Peyer's patch (tissue), 4 donors: ENCODE measurements at regions not wholly inside any gene's neighbourhood (a gene's known extent, or its start where the extent isn't known, plus 50 kb on each side); places are given as distances from the start of the nearest gene placed in this dataset.

Experiments
- CTCF ChIP-seq, 6 experiments: fragments of 450-650 bp in 4 of 6; fragments of 200-600 bp in 2 of 6; sonication (generic) in 1 of 6; IDR thresholded peaks; one replicate each; pipeline ENCODE4 v1.5.1; 2017 to 2019; ENCODE audit warnings: antibody characterized with exemption in 6 of 6, mild to moderate bottlenecking in 3 of 6, moderate library complexity in 1 of 6
- POLR2A ChIP-seq, 2 donors: fragments of 450-650 bp; IDR thresholded peaks; one replicate each; pipeline ENCODE4 v1.5.1; 2017; ENCODE audit warnings: antibody characterized with exemption in 2 of 2, mild to moderate bottlenecking in 2 of 2, moderate library complexity in 2 of 2

GRCh38 chr11:134512061-134512460 lies 100.0 kb upstream of the B3GAT1 start:
- TF ChIP-seq CTCF (IDR thresholded peaks at IDR 0.05): no peak
- TF ChIP-seq POLR2A (IDR thresholded peaks at IDR 0.05): no peak
